ENCODE measurements at regions not wholly inside any gene's neighbourhood (a gene's known extent, or its start where the extent isn't known, plus 50 kb on each side); places are given as distances from the start of the nearest gene placed in this dataset.

- in situ Hi-C loops (cut with HindIII; ENCODE audit: low sequenced_read_pairs), result no loop called here
- DNase-seq (ENCODE audit: low spot score), result no peak
These were observed 57.1 kb upstream of the ATG10 start for GRCh38 chr5:81914696-81915095.

GRCh38 chr5:81912933-81913332 lies 58.9 kb upstream of the ATG10 start:
- no peak for DNase-seq (ENCODE audit: low spot score)
- in situ Hi-C loops (cut with HindIII; ENCODE audit: low sequenced_read_pairs), result no loop called here

- in situ Hi-C loops (cut with HindIII; ENCODE audit: low sequenced_read_pairs), result no loop called here
- DNase-seq (ENCODE audit: low spot score), result no peak
These were observed 62.1 kb upstream of the ATG10 start for GRCh38 chr5:81909677-81910076.

GRCh38 chr5:81908771-81909170 lies 63.1 kb upstream of the ATG10 start:
- no peak for DNase-seq (ENCODE audit: low spot score)
- in situ Hi-C loops (cut with HindIII; ENCODE audit: low sequenced_read_pairs), result no loop called here

- DNase-seq (ENCODE audit: low spot score), result no peak
- in situ Hi-C loops (cut with HindIII; ENCODE audit: low sequenced_read_pairs), result no loop called here
These were observed 63.8 kb upstream of the ATG10 start for GRCh38 chr5:81908044-81908443.

GRCh38 chr5:81907012-81907635 lies 64.7 kb upstream of the ATG10 start:
- no peak for DNase-seq (ENCODE audit: low spot score)
- in situ Hi-C loops (cut with HindIII; ENCODE audit: low sequenced_read_pairs), result no loop called here

GRCh38 chr5:81906086-81906485 lies 65.7 kb upstream of the ATG10 start:
- in situ Hi-C loops (cut with HindIII; ENCODE audit: low sequenced_read_pairs), result no loop called here
- DNase-seq (ENCODE audit: low spot score), result no peak

GRCh38 chr5:81904861-81905260 lies 67.0 kb upstream of the ATG10 start:
- no peak for DNase-seq (ENCODE audit: low spot score)
- in situ Hi-C loops (cut with HindIII; ENCODE audit: low sequenced_read_pairs), result no loop called here

- no peak for DNase-seq (ENCODE audit: low spot score)
- in situ Hi-C loops (cut with HindIII; ENCODE audit: low sequenced_read_pairs), result no loop called here
These were observed 67.7 kb upstream of the ATG10 start for GRCh38 chr5:81904166-81904565.

GRCh38 chr5:81901586-81901985 lies 70.2 kb upstream of the ATG10 start:
- no peak for DNase-seq (ENCODE audit: low spot score)
- in situ Hi-C loops (cut with HindIII; ENCODE audit: low sequenced_read_pairs), result no loop called here

- no peak for DNase-seq (ENCODE audit: low spot score)
These were observed 72.7 kb upstream of the ATG10 start for GRCh38 chr5:81899123-81899522.

GRCh38 chr5:81898403-81898802 lies 73.4 kb upstream of the ATG10 start:
- no peak for DNase-seq (ENCODE audit: low spot score)
- in situ Hi-C loops (cut with HindIII; ENCODE audit: low sequenced_read_pairs), result no loop called here

More at GRCh38 chr5:81899123-81899522, 72.7 kb upstream of the ATG10 start:
- in situ Hi-C loops (cut with HindIII; ENCODE audit: low sequenced_read_pairs), result no loop called here

- no peak for DNase-seq (ENCODE audit: low spot score)
- in situ Hi-C loops (cut with HindIII; ENCODE audit: low sequenced_read_pairs), result no loop called here
These were observed 75.1 kb upstream of the ATG10 start for GRCh38 chr5:81896764-81897163.

- in situ Hi-C loops (cut with HindIII; ENCODE audit: low sequenced_read_pairs), result no loop called here
- no peak for DNase-seq (ENCODE audit: low spot score)
These were observed 76.5 kb upstream of the ATG10 start for GRCh38 chr5:81895307-81895706.

- DNase-seq (ENCODE audit: low spot score), result no peak
- in situ Hi-C loops (cut with HindIII; ENCODE audit: low sequenced_read_pairs), result no loop called here
These were observed 77.9 kb upstream of the ATG10 start for GRCh38 chr5:81893961-81894360.

- in situ Hi-C loops (cut with HindIII; ENCODE audit: low sequenced_read_pairs), result no loop called here
- peak; percentile 54 for DNase-seq (ENCODE audit: low spot score)
These were observed 87.0 kb upstream of the ATG10 start for GRCh38 chr5:81884871-81885270.

GRCh38 chr5:81883371-81883770 lies 88.5 kb upstream of the ATG10 start:
- DNase-seq (ENCODE audit: low spot score), result peak; percentile 48

GRCh38 chr5:81881595-81881994 lies 90.2 kb upstream of the ATG10 start:
- in situ Hi-C loops (cut with HindIII; ENCODE audit: low sequenced_read_pairs), result no loop called here
- DNase-seq (ENCODE audit: low spot score), result peak; percentile 19

More at GRCh38 chr5:81883371-81883770, 88.5 kb upstream of the ATG10 start:
- in situ Hi-C loops (cut with HindIII; ENCODE audit: low sequenced_read_pairs), result no loop called here

- in situ Hi-C loops (cut with HindIII; ENCODE audit: low sequenced_read_pairs), result no loop called here
- DNase-seq (ENCODE audit: low spot score), result no peak
These were observed 91.9 kb upstream of the ATG10 start for GRCh38 chr5:81879936-81880335.

- in situ Hi-C loops (cut with HindIII; ENCODE audit: low sequenced_read_pairs), result no loop called here
- no peak for DNase-seq (ENCODE audit: low spot score)
These were observed 93.5 kb upstream of the ATG10 start for GRCh38 chr5:81878333-81878732.

- in situ Hi-C loops (cut with HindIII; ENCODE audit: low sequenced_read_pairs), result no loop called here
These were observed 104.8 kb upstream of the ATG10 start for GRCh38 chr5:81866994-81867393.

GRCh38 chr5:81860778-81861177 lies 109.9 kb upstream of the SSBP2 start:
- no peak for DNase-seq (ENCODE audit: low spot score)
- in situ Hi-C loops (cut with HindIII; ENCODE audit: low sequenced_read_pairs), result no loop called here

More at GRCh38 chr5:81866994-81867393, 104.8 kb upstream of the ATG10 start:
- DNase-seq (ENCODE audit: low spot score), result no peak
